ENCODE measurements at regions not wholly inside any gene's neighbourhood (a gene's known extent, or its start where the extent isn't known, plus 50 kb on each side); places are given as distances from the start of the nearest gene placed in this dataset.

GRCh38 chr2:107729440-107729839, 97.3 kb upstream of the RGPD4 start:
- H3K9me3 Mint-ChIP-seq, result no peaks in the 10 kb centered on the region
- H3K4me3 Mint-ChIP-seq, result no peak overlapping the region
- no peak overlapping the region for H3K27ac Mint-ChIP-seq
- no peaks in the 10 kb centered on the region for H3K4me1 Mint-ChIP-seq
- TF ChIP-seq CTCF (IDR thresholded peaks at IDR 0.05; ENCODE audit: unreplicated experiment in 3 of 3), result no peak
- peaks cover 5% of the 10 kb centered on the region for H3K27me3 Mint-ChIP-seq (ENCODE audit: low read depth)
- H3K36me3 Mint-ChIP-seq (ENCODE audit: low read depth), result no peaks in the 10 kb centered on the region

- no peak for TF ChIP-seq CTCF (IDR thresholded peaks at IDR 0.05; ENCODE audit: unreplicated experiment in 3 of 3)
- Mint-ChIP-seq H3K27ac (no peak overlapping the region), H3K4me1 (peaks cover 8% of the 10 kb centered on the region), H3K4me3 (no peak overlapping the region), H3K27me3 (ENCODE audit: low read depth) (peaks cover 4% of the 10 kb centered on the region), H3K9me3 (no peaks in the 10 kb centered on the region), H3K36me3 (ENCODE audit: low read depth) (no peaks in the 10 kb centered on the region)
Observed at GRCh38 chr2:107730898-107731297, 95.8 kb upstream of the RGPD4 start.

GRCh38 chr2:107731435-107731834, 95.3 kb upstream of the RGPD4 start:
- Mint-ChIP-seq H3K4me1 (peaks cover 9% of the 10 kb centered on the region), H3K9me3 (no peaks in the 10 kb centered on the region), H3K4me3 (no peak overlapping the region), H3K36me3 (ENCODE audit: low read depth) (no peaks in the 10 kb centered on the region), H3K27me3 (ENCODE audit: low read depth) (no peaks in the 10 kb centered on the region), H3K27ac (no peak overlapping the region)
- no peak for TF ChIP-seq CTCF (IDR thresholded peaks at IDR 0.05; ENCODE audit: unreplicated experiment in 3 of 3)

GRCh38 chr2:107735201-107735600, 91.5 kb upstream of the RGPD4 start:
- TF ChIP-seq CTCF (IDR thresholded peaks at IDR 0.05; ENCODE audit: unreplicated experiment in 3 of 3), result no peak
- Mint-ChIP-seq H3K27ac (peak overlapping the region in 1 of 3 experiments; percentile 74), H3K9me3 (no peaks in the 10 kb centered on the region), H3K36me3 (ENCODE audit: low read depth) (no peaks in the 10 kb centered on the region), H3K4me1 (peaks cover 29% of the 10 kb centered on the region), H3K4me3 (no peak overlapping the region), H3K27me3 (ENCODE audit: low read depth) (no peaks in the 10 kb centered on the region)

- no peak overlapping the region for H3K4me3 Mint-ChIP-seq
- H3K27ac Mint-ChIP-seq, result peak overlapping the region in 1 of 3 experiments; percentile 17
- H3K27me3 Mint-ChIP-seq (ENCODE audit: low read depth), result no peaks in the 10 kb centered on the region
- no peaks in the 10 kb centered on the region for H3K36me3 Mint-ChIP-seq (ENCODE audit: low read depth)
- no peaks in the 10 kb centered on the region for H3K9me3 Mint-ChIP-seq
- TF ChIP-seq CTCF (IDR thresholded peaks at IDR 0.05; ENCODE audit: unreplicated experiment in 3 of 3), result no peak
- peaks cover 33% of the 10 kb centered on the region for H3K4me1 Mint-ChIP-seq
Observed at GRCh38 chr2:107737756-107738155, 88.9 kb upstream of the RGPD4 start.

- Mint-ChIP-seq H3K27ac (peak overlapping the region; percentile 17 to 70 (median 64)), H3K4me1 (peaks cover 33% of the 10 kb centered on the region), H3K9me3 (no peaks in the 10 kb centered on the region), H3K36me3 (ENCODE audit: low read depth) (no peaks in the 10 kb centered on the region), H3K4me3 (peak overlapping the region in 1 of 3 experiments; percentile 8), H3K27me3 (ENCODE audit: low read depth) (no peaks in the 10 kb centered on the region)
- TF ChIP-seq CTCF (IDR thresholded peaks at IDR 0.05; ENCODE audit: unreplicated experiment in 3 of 3), result no peak
Observed at GRCh38 chr2:107738266-107738665, 88.4 kb upstream of the RGPD4 start.

All from nephron (organoid).